A549 (cell line): ENCODE measurements at regions not wholly inside any gene's neighbourhood (a gene's known extent, or its start where the extent isn't known, plus 50 kb on each side); places are given as distances from the start of the nearest gene placed in this dataset.

Source experiments
- ATAC-seq, 2 experiments: fragments of 200-7000 bp in 1 of 2; fragments of >200 bp in 1 of 2; cut with Nextera tagmentation in 1 of 2; cut with Tn5 transposase in 1 of 2; 3 replicates each; pipeline versions ENCODE4 v1.8.0 to v1.9.1; 2018 to 2020; ENCODE audit warnings: mild to moderate bottlenecking in 1 of 2, moderate library complexity in 1 of 2
- CTCF ChIA-PET: fragments of 300-600 bp; sonication (Branson Sonifier 250); formaldehyde crosslinking; extraction: SDS; loops from one replicate; lab custom pipeline; 2021; ENCODE audit warnings: antibody characterized with exemption, inconsistent platforms; lab: Yijun Ruan, JAX
- POLR2A ChIA-PET: fragments of 350-600 bp; formaldehyde crosslinking; extraction: SDS; loops from one replicate; lab custom pipeline; 2021; ENCODE audit warnings: antibody characterized with exemption, inconsistent platforms; lab: Yijun Ruan, JAX
- DNase-seq, 2 experiments: peaks; one replicate each; pipeline versions ENCODE4 v3.0.0 to v3.0.0-alpha.2; 2011 to 2016; ENCODE audit warnings: low read depth in 1 of 2, low spot score in 1 of 2
- FAIRE-seq: peaks from 2 replicates; lab custom pipeline; 2011; peaks lifted over from hg19 to GRCh38; lab: Jason Lieb, UNC
- H3K27ac ChIP-seq, 2 experiments: fragments of >200 bp; sonication (Bioruptor Twin); formaldehyde crosslinking; 3 replicates each; pipeline ENCODE4 v1.5.1; 2016 to 2017
- H3K4me1 ChIP-seq: fragments of >200 bp; sonication (Bioruptor Twin); formaldehyde crosslinking; 3 replicates; pipeline ENCODE4 v1.6.1; 2016
- H3K4me2 ChIP-seq: fragments of >200 bp; sonication (Bioruptor Twin); formaldehyde crosslinking; 3 replicates; pipeline ENCODE4 v1.6.1; 2016
- H3K4me3 ChIP-seq: fragments of >200 bp; sonication (Bioruptor Twin); formaldehyde crosslinking; 3 replicates; pipeline ENCODE4 v1.5.1; 2016
- H3K9me3 ChIP-seq: fragments of >200 bp; sonication (Bioruptor Twin); formaldehyde crosslinking; 3 replicates; pipeline ENCODE4 v1.6.1; 2016
- BCL3 ChIP-seq: fragments of >200 bp; sonication (Bioruptor Twin); formaldehyde crosslinking; IDR thresholded peaks from 3 replicates; pipeline ENCODE4 v1.6.1; 2016
- CBX2 ChIP-seq: fragments of 200-600 bp; sonication (generic); IDR thresholded peaks from 2 replicates; pipeline ENCODE4 v1.6.1; 2016; ENCODE audit warnings: low read depth, mild to moderate bottlenecking, borderline replicate concordance
- CBX8 ChIP-seq: fragments of 200-600 bp; sonication (generic); IDR thresholded peaks from 2 replicates; pipeline ENCODE4 v1.6.1; 2016
- CHD4 ChIP-seq: fragments of 200-600 bp; sonication (generic); IDR thresholded peaks from 2 replicates; pipeline ENCODE4 v1.6.1; 2016; ENCODE audit warnings: antibody characterized with exemption, mild to moderate bottlenecking, borderline replicate concordance
- EP300 ChIP-seq, 2 experiments: fragments of >200 bp; sonication (Bioruptor Twin); formaldehyde crosslinking; IDR thresholded peaks; 2 replicates in 1 of 2; 3 replicates in 1 of 2; pipeline ENCODE4 v1.6.1; 2016 to 2017
- ESRRA ChIP-seq: fragments of 150-350 bp; IDR thresholded peaks from 2 replicates; pipeline ENCODE4 v1.6.1; 2014; ENCODE audit warnings: mild to moderate bottlenecking, low read length, borderline replicate concordance
- FOSB ChIP-seq: fragments of 250-450 bp; sonication (Bioruptor Pico); IDR thresholded peaks from 2 replicates; pipeline ENCODE4 v1.5.0; 2020; ENCODE audit warnings: mild to moderate bottlenecking, moderate library complexity
- FOSL2 ChIP-seq, 2 experiments: fragments of 450-650 bp in 1 of 2; fragments of >200 bp in 1 of 2; sonication (Bioruptor Twin) in 1 of 2; formaldehyde crosslinking; IDR thresholded peaks; 2 replicates each; pipeline versions ENCODE4 v1.5.0 to v1.6.1; 2016 to 2020; ENCODE audit warnings: mild to moderate bottlenecking in 1 of 2, moderate library complexity in 1 of 2
- FOXS1 ChIP-seq: fragments of 250-450 bp; sonication (Bioruptor Pico); IDR thresholded peaks from 2 replicates; pipeline ENCODE4 v1.5.0; 2020; ENCODE audit warnings: mild to moderate bottlenecking, moderate library complexity
- HDAC2 ChIP-seq: fragments of 200-600 bp; sonication (generic); IDR thresholded peaks from 2 replicates; pipeline ENCODE4 v1.6.1; 2016
- HEYL ChIP-seq: fragments of 250-450 bp; sonication (Bioruptor Pico); IDR thresholded peaks from 2 replicates; pipeline ENCODE4 v1.8.0; 2021; ENCODE audit warnings: mild to moderate bottlenecking, moderate library complexity
- JUN ChIP-seq, 2 experiments: fragments of >200 bp; sonication (Bioruptor Twin); formaldehyde crosslinking; IDR thresholded peaks; 2 replicates in 1 of 2; 3 replicates in 1 of 2; pipeline ENCODE4 v1.6.1; 2016 to 2017
- KDM1A ChIP-seq: fragments of 200-600 bp; sonication (generic); IDR thresholded peaks from 2 replicates; pipeline ENCODE4 v1.6.1; 2016; ENCODE audit warnings: low read depth, mild to moderate bottlenecking
- KDM5A ChIP-seq: fragments of 200-600 bp; sonication (generic); IDR thresholded peaks from 2 replicates; pipeline ENCODE4 v1.6.1; 2016; ENCODE audit warnings: antibody characterized with exemption, mild to moderate bottlenecking
- NFE2L2 ChIP-seq: fragments of 150-350 bp; conservative IDR thresholded peaks from 2 replicates; pipeline ENCODE4 v1.6.1; 2014; ENCODE audit warnings: low read length
- POLR2AphosphoS2 ChIP-seq: conservative IDR thresholded peaks from 2 replicates; pipeline ENCODE4 v1.6.1; 2012; ENCODE audit warnings: low read length, improper control_type of control experiment, inconsistent platforms
- RARB ChIP-seq: fragments of 250-450 bp; sonication (Bioruptor Pico); IDR thresholded peaks from 2 replicates; pipeline ENCODE4 v1.8.0; 2021; ENCODE audit warnings: mild to moderate bottlenecking, moderate library complexity
- RFX5 ChIP-seq: fragments of 450-650 bp; IDR thresholded peaks from 2 replicates; pipeline ENCODE4 v1.7.1; 2014; ENCODE audit warnings: antibody characterized with exemption, mild to moderate bottlenecking, moderate library complexity
- RNF2 ChIP-seq: fragments of 200-600 bp; sonication (generic); IDR thresholded peaks from 2 replicates; pipeline ENCODE4 v1.6.1; 2016; ENCODE audit warnings: low read depth, mild to moderate bottlenecking, antibody characterized with exemption, moderate library complexity, borderline replicate concordance
- SREBF2 ChIP-seq: fragments of 450-650 bp; IDR thresholded peaks from 2 replicates; pipeline ENCODE4 v1.6.1; 2014; ENCODE audit warnings: mild to moderate bottlenecking, moderate library complexity
- TP53 ChIP-seq: fragments of 250-450 bp; sonication (Bioruptor Pico); IDR thresholded peaks from 2 replicates; pipeline ENCODE4 v1.5.0; 2021; ENCODE audit warnings: mild to moderate bottlenecking, moderate library complexity
- ZC3H11A ChIP-seq: fragments of 450-650 bp; IDR thresholded peaks from 2 replicates; pipeline ENCODE4 v1.6.1; 2014; ENCODE audit warnings: antibody characterized with exemption, mild to moderate bottlenecking
- ZFP36 ChIP-seq: fragments of 450-650 bp; IDR thresholded peaks from 2 replicates; pipeline ENCODE4 v1.6.1; 2014; ENCODE audit warnings: borderline replicate concordance; ENCODE audit not compliant: partially characterized antibody
- ZNF302 ChIP-seq: fragments of 250-450 bp; sonication (Bioruptor Pico); IDR thresholded peaks from 2 replicates; pipeline ENCODE4 v1.9.0; 2021; ENCODE audit warnings: inconsistent platforms, mild to moderate bottlenecking, moderate library complexity
- WGBS: methylation state at CpG from one replicate; pipeline ENCODE4 v1.1.6; 2017; ENCODE audit errors: missing lambda C conversion rate; 5-methylcytosine and 5-hydroxymethylcytosine counted together
- TF ChIP-seq, protein P1 (sequence below): fragments of >200 bp; sonication (Bioruptor Twin); formaldehyde crosslinking; IDR thresholded peaks from 2 replicates; pipeline ENCODE4 v1.6.1; 2016
- TF ChIP-seq, protein P2 (sequence below): fragments of 200-600 bp; sonication (generic); IDR thresholded peaks from 2 replicates; pipeline ENCODE4 v1.6.1; 2016; ENCODE audit warnings: antibody characterized with exemption, mild to moderate bottlenecking, moderate library complexity
- TF ChIP-seq, protein P3 (sequence below): fragments of 150-350 bp; IDR thresholded peaks from 2 replicates; pipeline ENCODE4 v1.6.1; 2014; ENCODE audit warnings: low read depth, mild to moderate bottlenecking, low read length
- TF ChIP-seq, protein P4 (sequence below): fragments of >200 bp; sonication (Bioruptor Twin); formaldehyde crosslinking; IDR thresholded peaks from 3 replicates; pipeline ENCODE4 v1.5.1; 2016

DNA sequence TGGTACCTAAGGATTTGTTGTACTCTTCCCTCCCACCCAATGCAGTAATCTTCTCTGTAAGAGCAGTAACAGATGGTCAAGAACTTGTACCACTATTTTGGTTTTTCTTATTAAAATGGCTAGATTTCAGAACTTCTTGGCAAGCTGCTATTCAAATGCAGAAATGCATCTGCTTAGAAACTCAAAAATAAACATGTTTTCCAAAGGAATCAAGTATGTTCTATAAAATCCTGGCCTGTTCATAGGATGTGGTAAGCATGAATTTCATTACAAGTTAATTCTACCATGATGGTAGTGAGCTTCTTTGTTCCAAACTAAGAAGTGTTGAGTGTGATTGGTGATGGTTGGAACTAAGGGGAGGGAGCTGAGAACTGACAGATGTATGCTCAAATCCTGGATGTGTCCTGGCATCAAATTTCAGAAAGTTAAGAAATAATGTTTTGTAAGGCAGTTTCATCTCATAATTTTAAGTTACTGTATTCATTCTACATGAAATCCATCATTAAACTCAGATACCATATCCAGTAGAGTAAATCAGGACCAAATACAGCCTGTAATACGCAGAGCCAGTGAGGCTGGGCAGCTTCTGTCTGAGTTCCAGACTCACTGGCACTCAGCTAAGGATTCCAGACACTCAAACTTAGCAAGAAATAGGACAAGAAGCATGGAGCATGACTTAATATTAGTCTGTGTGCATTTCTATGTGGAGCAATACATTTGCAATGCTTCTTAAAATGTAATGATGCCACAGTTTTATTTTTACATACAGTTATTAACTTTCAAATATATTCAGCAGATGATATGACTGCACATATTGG is 119.6 kb downstream of the TES start:
- Histone ChIP-seq H3K4me2 (no peak overlapping the region), H3K4me3 (no peak overlapping the region), H3K27ac (no peak overlapping the region), H3K4me1 (0 out of 3 replicates have a peak, but pooled peaks cover 11% of the 10 kb centered on the region), H3K9me3 (no peaks in the 10 kb centered on the region)
- WGBS = 83% methylated on average over 1 of the region's 1 CpG
- DNase-seq = no peak
- no peak for FAIRE-seq
- ChIA-PET CTCF (interaction anchor here (1.8 kb wide), 1 partner anchor 197 kb away, joined by 5 read pairs; no protein-coding TSS in a partner anchor), POLR2A (no interaction called here)
- ATAC-seq = no peak
- TF ChIP-seq SREBF2 (no peak), EP300 (IDR thresholded peaks at IDR 0.05) (no peak), RFX5 (no peak), JUN (IDR thresholded peaks at IDR 0.05) (no peak), KDM1A (no peak), FOXS1 (no peak), ESRRA (no peak), ZFP36 (no peak), TP53 (CRISPR knock-in tag) (no peak), RARB (CRISPR knock-in tag) (no peak), CHD4 (no peak), CBX8 (no peak), HEYL (CRISPR knock-in tag) (no peak), ZC3H11A (no peak), HDAC2 (no peak), RNF2 (no peak), NFE2L2 (no peak), ZNF302 (CRISPR knock-in tag) (no peak)
- TF ChIP-seq, protein P1, sequence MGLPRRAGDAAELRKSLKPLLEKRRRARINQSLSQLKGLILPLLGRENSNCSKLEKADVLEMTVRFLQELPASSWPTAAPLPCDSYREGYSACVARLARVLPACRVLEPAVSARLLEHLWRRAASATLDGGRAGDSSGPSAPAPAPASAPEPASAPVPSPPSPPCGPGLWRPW = no peak
- TF ChIP-seq, protein P2, sequence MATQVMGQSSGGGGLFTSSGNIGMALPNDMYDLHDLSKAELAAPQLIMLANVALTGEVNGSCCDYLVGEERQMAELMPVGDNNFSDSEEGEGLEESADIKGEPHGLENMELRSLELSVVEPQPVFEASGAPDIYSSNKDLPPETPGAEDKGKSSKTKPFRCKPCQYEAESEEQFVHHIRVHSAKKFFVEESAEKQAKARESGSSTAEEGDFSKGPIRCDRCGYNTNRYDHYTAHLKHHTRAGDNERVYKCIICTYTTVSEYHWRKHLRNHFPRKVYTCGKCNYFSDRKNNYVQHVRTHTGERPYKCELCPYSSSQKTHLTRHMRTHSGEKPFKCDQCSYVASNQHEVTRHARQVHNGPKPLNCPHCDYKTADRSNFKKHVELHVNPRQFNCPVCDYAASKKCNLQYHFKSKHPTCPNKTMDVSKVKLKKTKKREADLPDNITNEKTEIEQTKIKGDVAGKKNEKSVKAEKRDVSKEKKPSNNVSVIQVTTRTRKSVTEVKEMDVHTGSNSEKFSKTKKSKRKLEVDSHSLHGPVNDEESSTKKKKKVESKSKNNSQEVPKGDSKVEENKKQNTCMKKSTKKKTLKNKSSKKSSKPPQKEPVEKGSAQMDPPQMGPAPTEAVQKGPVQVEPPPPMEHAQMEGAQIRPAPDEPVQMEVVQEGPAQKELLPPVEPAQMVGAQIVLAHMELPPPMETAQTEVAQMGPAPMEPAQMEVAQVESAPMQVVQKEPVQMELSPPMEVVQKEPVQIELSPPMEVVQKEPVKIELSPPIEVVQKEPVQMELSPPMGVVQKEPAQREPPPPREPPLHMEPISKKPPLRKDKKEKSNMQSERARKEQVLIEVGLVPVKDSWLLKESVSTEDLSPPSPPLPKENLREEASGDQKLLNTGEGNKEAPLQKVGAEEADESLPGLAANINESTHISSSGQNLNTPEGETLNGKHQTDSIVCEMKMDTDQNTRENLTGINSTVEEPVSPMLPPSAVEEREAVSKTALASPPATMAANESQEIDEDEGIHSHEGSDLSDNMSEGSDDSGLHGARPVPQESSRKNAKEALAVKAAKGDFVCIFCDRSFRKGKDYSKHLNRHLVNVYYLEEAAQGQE = no peak

GRCh38 chr7:116331020-116331419 is 120.7 kb downstream of the TES start:
- POLR2A ChIA-PET = no interaction called here
- Histone ChIP-seq H3K4me1 (0 out of 3 replicates have a peak, but pooled peaks cover 11% of the 10 kb centered on the region), H3K4me2 (no peak overlapping the region), H3K9me3 (no peaks in the 10 kb centered on the region), H3K27ac (0 out of 6 replicates have a peak overlapping the region, but pooled peaks of 1 of the 2 experiments have one; percentile 9), H3K4me3 (no peak overlapping the region)
- no peak for TF ChIP-seq KDM5A
- TF ChIP-seq FOSB (CRISPR knock-in tag) = no peak
- no peak for TF ChIP-seq SREBF2
- no peak for TF ChIP-seq POLR2AphosphoS2
- TF ChIP-seq, protein P3, sequence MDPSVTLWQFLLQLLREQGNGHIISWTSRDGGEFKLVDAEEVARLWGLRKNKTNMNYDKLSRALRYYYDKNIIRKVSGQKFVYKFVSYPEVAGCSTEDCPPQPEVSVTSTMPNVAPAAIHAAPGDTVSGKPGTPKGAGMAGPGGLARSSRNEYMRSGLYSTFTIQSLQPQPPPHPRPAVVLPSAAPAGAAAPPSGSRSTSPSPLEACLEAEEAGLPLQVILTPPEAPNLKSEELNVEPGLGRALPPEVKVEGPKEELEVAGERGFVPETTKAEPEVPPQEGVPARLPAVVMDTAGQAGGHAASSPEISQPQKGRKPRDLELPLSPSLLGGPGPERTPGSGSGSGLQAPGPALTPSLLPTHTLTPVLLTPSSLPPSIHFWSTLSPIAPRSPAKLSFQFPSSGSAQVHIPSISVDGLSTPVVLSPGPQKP = no peak
- TF ChIP-seq HDAC2 = no peak
- TF ChIP-seq FOSL2 (IDR thresholded peaks at IDR 0.05) = no peak
- TF ChIP-seq FOSL2 (CRISPR knock-in tag; IDR thresholded peaks at IDR 0.05) = no peak
- TF ChIP-seq, protein P4, sequence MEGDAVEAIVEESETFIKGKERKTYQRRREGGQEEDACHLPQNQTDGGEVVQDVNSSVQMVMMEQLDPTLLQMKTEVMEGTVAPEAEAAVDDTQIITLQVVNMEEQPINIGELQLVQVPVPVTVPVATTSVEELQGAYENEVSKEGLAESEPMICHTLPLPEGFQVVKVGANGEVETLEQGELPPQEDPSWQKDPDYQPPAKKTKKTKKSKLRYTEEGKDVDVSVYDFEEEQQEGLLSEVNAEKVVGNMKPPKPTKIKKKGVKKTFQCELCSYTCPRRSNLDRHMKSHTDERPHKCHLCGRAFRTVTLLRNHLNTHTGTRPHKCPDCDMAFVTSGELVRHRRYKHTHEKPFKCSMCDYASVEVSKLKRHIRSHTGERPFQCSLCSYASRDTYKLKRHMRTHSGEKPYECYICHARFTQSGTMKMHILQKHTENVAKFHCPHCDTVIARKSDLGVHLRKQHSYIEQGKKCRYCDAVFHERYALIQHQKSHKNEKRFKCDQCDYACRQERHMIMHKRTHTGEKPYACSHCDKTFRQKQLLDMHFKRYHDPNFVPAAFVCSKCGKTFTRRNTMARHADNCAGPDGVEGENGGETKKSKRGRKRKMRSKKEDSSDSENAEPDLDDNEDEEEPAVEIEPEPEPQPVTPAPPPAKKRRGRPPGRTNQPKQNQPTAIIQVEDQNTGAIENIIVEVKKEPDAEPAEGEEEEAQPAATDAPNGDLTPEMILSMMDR = no peak
- TF ChIP-seq BCL3 = no peak
- TF ChIP-seq RNF2 = no peak
- no peak for TF ChIP-seq HEYL (CRISPR knock-in tag)
- TF ChIP-seq CBX2 = no peak
- DNase-seq = no peak
- FAIRE-seq = no peak
- CTCF ChIA-PET = no interaction called here
- ATAC-seq = no peak
